SH-SY5Y (cell line): ENCODE measurements at regions not wholly inside any gene's neighbourhood (a gene's known extent, or its start where the extent isn't known, plus 50 kb on each side); places are given as distances from the start of the nearest gene placed in this dataset.

Source experiments
- GATA2 ChIP-seq: IDR thresholded peaks from 2 replicates; pipeline ENCODE4 v1.6.1; 2011; ENCODE audit warnings: mild to moderate bottlenecking, low read depth, low read length
- GATA3 ChIP-seq: IDR thresholded peaks from 2 replicates; pipeline ENCODE4 v1.6.1; 2011; ENCODE audit warnings: low read depth, mild to moderate bottlenecking, low read length, moderate library complexity

DNA sequence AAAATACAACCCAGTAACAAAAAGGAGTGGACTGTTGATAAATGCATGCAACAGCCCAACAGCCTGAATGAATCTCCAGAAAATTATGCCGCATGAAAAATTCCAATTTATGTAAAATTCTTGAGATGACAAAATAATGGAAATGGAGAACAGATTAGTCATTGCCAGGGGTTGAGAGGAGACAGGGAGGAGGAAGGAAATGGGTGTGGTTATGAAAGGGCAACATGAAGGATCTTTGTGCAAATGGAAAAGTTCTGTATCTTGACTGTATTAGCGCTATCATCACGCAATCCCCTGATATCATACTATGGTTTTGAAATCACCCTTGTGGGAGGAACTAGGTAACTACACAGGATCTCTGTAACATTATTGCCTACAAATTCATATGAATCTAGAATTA lies 1058.3 kb upstream of the RBFOX1 start:
- no peak for TF ChIP-seq GATA3
- no peak for TF ChIP-seq GATA2
